Peyer's patch (tissue), 4 donors: ENCODE measurements at regions not wholly inside any gene's neighbourhood (a gene's known extent, or its start where the extent isn't known, plus 50 kb on each side); places are given as distances from the start of the nearest gene placed in this dataset.

ENCODE experiments used
- POLR2A ChIP-seq, 2 donors: fragments of 450-650 bp; IDR thresholded peaks; one replicate each; pipeline ENCODE4 v1.5.1; 2017; ENCODE audit warnings: antibody characterized with exemption in 2 of 2, mild to moderate bottlenecking in 2 of 2, moderate library complexity in 2 of 2
- TF ChIP-seq, protein P1 (sequence below), 6 experiments: fragments of 450-650 bp in 4 of 6; fragments of 200-600 bp in 2 of 6; sonication (generic) in 1 of 6; IDR thresholded peaks; one replicate each; pipeline ENCODE4 v1.5.1; 2017 to 2019; ENCODE audit warnings: antibody characterized with exemption in 6 of 6, mild to moderate bottlenecking in 3 of 6, moderate library complexity in 1 of 6

DNA sequence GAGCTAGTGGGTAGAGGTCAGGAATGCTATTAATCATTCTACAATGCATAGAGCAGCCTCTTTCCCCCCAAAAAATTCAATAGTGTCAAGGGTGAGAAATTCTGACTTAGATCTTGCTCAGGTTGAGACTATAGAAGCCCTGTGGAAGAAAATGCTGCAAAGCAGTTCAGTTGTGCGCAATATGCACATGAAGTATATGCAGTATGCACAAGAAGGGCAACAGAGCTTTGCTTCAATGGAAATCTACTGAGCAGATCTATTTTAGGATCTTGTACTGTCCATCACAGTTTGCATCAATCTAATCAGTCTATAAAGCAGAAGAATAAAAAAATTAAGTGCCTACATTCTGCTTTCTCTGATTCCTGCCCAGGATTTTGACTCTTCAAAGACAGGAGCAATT, 225.8 kb upstream of the STEAP1 start:
- TF ChIP-seq, protein P1, sequence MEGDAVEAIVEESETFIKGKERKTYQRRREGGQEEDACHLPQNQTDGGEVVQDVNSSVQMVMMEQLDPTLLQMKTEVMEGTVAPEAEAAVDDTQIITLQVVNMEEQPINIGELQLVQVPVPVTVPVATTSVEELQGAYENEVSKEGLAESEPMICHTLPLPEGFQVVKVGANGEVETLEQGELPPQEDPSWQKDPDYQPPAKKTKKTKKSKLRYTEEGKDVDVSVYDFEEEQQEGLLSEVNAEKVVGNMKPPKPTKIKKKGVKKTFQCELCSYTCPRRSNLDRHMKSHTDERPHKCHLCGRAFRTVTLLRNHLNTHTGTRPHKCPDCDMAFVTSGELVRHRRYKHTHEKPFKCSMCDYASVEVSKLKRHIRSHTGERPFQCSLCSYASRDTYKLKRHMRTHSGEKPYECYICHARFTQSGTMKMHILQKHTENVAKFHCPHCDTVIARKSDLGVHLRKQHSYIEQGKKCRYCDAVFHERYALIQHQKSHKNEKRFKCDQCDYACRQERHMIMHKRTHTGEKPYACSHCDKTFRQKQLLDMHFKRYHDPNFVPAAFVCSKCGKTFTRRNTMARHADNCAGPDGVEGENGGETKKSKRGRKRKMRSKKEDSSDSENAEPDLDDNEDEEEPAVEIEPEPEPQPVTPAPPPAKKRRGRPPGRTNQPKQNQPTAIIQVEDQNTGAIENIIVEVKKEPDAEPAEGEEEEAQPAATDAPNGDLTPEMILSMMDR (IDR thresholded peaks at IDR 0.05), result no peak
- no peak for TF ChIP-seq POLR2A (IDR thresholded peaks at IDR 0.05)
